Heart right ventricle (tissue), 16 donors: ENCODE measurements at regions not wholly inside any gene's neighbourhood (a gene's known extent, or its start where the extent isn't known, plus 50 kb on each side); places are given as distances from the start of the nearest gene placed in this dataset.

ENCODE experiments used
- ATAC-seq, 8 donors: fragments of 200-7000 bp; cut with Tn5 transposase; one replicate each; pipeline ENCODE4 v1.9.1; 2020; ENCODE audit warnings: mild to moderate bottlenecking in 8 of 8, moderate library complexity in 8 of 8, moderate number of reproducible peaks in 1 of 8
- DNase-seq, 2 donors: peaks; one replicate each; pipeline ENCODE4 v3.0.0-alpha.2; 2020
- H3K27ac ChIP-seq, 10 donors: fragments of 200-600 bp; sonication (generic) in 2 of 10; one replicate each; pipeline versions ENCODE4 v1.5.0 to v1.8.0; 2020 to 2022; ENCODE audit warnings: mild to moderate bottlenecking in 3 of 10
- H3K27me3 ChIP-seq, 7 donors: fragments of 200-600 bp; one replicate each; pipeline ENCODE4 v1.8.0; 2021 to 2022; ENCODE audit warnings: mild to moderate bottlenecking in 2 of 7
- H3K36me3 ChIP-seq, 9 donors: fragments of 200-600 bp; sonication (generic) in 1 of 9; one replicate each; pipeline versions ENCODE4 v1.5.0 to v1.8.0; 2020 to 2022; ENCODE audit warnings: mild to moderate bottlenecking in 2 of 9
- H3K4me1 ChIP-seq, 9 donors: fragments of 200-600 bp; sonication (generic) in 1 of 9; one replicate each; pipeline versions ENCODE4 v1.5.0 to v1.8.0; 2020 to 2022; ENCODE audit warnings: mild to moderate bottlenecking in 4 of 9
- H3K4me3 ChIP-seq, 10 donors: fragments of 200-600 bp; sonication (generic) in 2 of 10; one replicate each; pipeline versions ENCODE4 v1.5.0 to v1.8.0; 2020 to 2022; ENCODE audit warnings: mild to moderate bottlenecking in 7 of 10, moderate library complexity in 2 of 10
- H3K9me3 ChIP-seq, 11 donors: fragments of 200-600 bp in 10 of 11; sonication (generic) in 2 of 11; one replicate each; pipeline versions ENCODE4 v1.5.0 to v1.8.0; 2013 to 2022; ENCODE audit warnings: mild to moderate bottlenecking in 2 of 11, control low read depth in 1 of 11, moderate library complexity in 1 of 11
- WGBS, 2 donors: extraction: QIAGEN DNeasy Blood & Tissue Kit; methylation state at CpG; one replicate each; pipeline ENCODE4 v1.1.7; 2013; ENCODE audit warnings: inconsistent platforms in 1 of 2; 5-methylcytosine and 5-hydroxymethylcytosine counted together
- intact Hi-C, 10 donors: fragments of 100-400 bp; cut with DNase I; formaldehyde crosslinking; loops; one replicate each; pipeline versions ENCODE4 v1.11.1 to v1.14.2; 2022
- TF ChIP-seq, protein P1 (sequence below), 9 donors: fragments of 200-600 bp; sonication (generic) in 2 of 9; IDR thresholded peaks; one replicate each; pipeline versions ENCODE4 v1.5.0 to v1.8.0; 2021 to 2022; ENCODE audit warnings: antibody characterized with exemption in 9 of 9, mild to moderate bottlenecking in 5 of 9, moderate library complexity in 1 of 9
- donor health status: Arrhythmogenic right ventricular cardiomyopathy.
- donor health status: ischemic (EF 13 %, LVEDD 7.1; RV severe dilation, severe dysfunction).
- donor health status: healthy with polysubstance abuse.
- donor health status: DM: no; HTN: yes; CAD: no.
- donor health status: DM: no; HTN: no; CAD: no.
- donor health status: ischemic (EF 25% LVEDD 6.9; RV normal size, moderate dysfunction).
- donor health status: ischemic (EF 25% LVEDD 5.7; RV mildly dilated, moderate dysfunction).
- donor health status: healthy.
- donor health status: DM: yes; HTN: yes; CAD: no.
- donor health status: Ischemic cardiomyopathy.
- donor health status: ischemic (EF 35%, LVEDD 5.7; RV mildly dilated, moderate dysfunction).
- donor health status: nonischemic (EF 11% LVEDD 7.7; RV severe dilation, severe dysfunction).
- donor health status: DM: yes; HTN: yes; CAD: no.
- donor health status: PGD.
- donor health status: ischemic (EF 29% LVEDD 5.4; RV normal size, mild dysfunction).
- donor health status: nonischemic (EF 23%, LVEDD 6.1; RV moderate dilation, normal function).

- Histone ChIP-seq H3K27ac (no peak overlapping the region), H3K9me3 (peaks cover 0 to 10% (median 0%) of the 10 kb centered on the region in 11 donors), H3K4me3 (peak overlapping the region in 9 of 10 donors; percentile 14 to 46 (median 33)), H3K36me3 (no peaks in the 10 kb centered on the region), H3K27me3 (no peaks in the 10 kb centered on the region), H3K4me1 (no peaks in the 10 kb centered on the region)
- peak; percentile 90 to 98 (median 93) for ATAC-seq
- TF ChIP-seq, protein P1, sequence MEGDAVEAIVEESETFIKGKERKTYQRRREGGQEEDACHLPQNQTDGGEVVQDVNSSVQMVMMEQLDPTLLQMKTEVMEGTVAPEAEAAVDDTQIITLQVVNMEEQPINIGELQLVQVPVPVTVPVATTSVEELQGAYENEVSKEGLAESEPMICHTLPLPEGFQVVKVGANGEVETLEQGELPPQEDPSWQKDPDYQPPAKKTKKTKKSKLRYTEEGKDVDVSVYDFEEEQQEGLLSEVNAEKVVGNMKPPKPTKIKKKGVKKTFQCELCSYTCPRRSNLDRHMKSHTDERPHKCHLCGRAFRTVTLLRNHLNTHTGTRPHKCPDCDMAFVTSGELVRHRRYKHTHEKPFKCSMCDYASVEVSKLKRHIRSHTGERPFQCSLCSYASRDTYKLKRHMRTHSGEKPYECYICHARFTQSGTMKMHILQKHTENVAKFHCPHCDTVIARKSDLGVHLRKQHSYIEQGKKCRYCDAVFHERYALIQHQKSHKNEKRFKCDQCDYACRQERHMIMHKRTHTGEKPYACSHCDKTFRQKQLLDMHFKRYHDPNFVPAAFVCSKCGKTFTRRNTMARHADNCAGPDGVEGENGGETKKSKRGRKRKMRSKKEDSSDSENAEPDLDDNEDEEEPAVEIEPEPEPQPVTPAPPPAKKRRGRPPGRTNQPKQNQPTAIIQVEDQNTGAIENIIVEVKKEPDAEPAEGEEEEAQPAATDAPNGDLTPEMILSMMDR (IDR thresholded peaks at IDR 0.05), result peak in 4 of 9 donors; percentile 14 to 45 (median 42)
- DNase-seq, result peak; percentile 52 to 66
- intact Hi-C loops, result no loop called here
- 34 to 51% methylated on average over 25 of the region's 25 CpGs for WGBS, 2 donors
Measured at GRCh38 chr2:5932556-5933469, 240.6 kb downstream of the SOX11 start.

DNA sequence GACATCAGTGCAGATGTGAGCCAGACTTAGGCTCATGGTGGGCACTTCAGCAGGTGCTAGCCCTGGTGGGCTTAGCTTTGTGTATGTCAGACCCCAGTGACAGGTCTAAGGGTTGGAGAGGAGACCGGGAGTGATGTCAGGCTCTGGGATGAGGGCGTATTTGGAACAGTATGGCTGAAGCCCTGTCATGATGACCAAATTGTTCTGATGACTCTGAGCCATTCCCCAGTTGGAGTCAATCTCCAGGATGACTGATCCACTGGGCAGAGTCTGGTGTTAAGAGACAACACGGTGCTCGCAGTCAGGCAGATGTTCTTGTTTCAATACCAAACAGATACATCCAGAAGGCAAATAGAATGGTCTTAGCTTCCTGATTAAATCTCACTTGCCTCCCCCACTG lies 241.5 kb downstream of the SOX11 start:
- H3K4me1 ChIP-seq, result no peaks in the 10 kb centered on the region
- WGBS, 2 donors, result 75 to 84% methylated on average over 4 of the region's 4 CpGs
- ATAC-seq (no peak), DNase-seq (no peak)
- no peak overlapping the region for H3K27ac ChIP-seq
- H3K36me3 ChIP-seq, result no peaks in the 10 kb centered on the region
- no peaks in the 10 kb centered on the region for H3K27me3 ChIP-seq
- TF ChIP-seq, protein P1 (IDR thresholded peaks at IDR 0.05), result no peak
- peaks cover 0 to 10% (median 0%) of the 10 kb centered on the region in 11 donors for H3K9me3 ChIP-seq
- no peak overlapping the region for H3K4me3 ChIP-seq
- intact Hi-C loops, result no loop called here

GRCh38 chr2:5937321-5937720 lies 245.1 kb downstream of the SOX11 start:
- ATAC-seq, result no peak
- no peak for DNase-seq
- TF ChIP-seq, protein P1 (IDR thresholded peaks at IDR 0.05), result no peak
- no peak overlapping the region for H3K4me3 ChIP-seq
- H3K36me3 ChIP-seq, result no peaks in the 10 kb centered on the region
- H3K27me3 ChIP-seq, result no peaks in the 10 kb centered on the region
- H3K4me1 ChIP-seq, result peaks cover 0 to 9% (median 0%) of the 10 kb centered on the region in 9 donors
- no peaks in the 10 kb centered on the region for H3K9me3 ChIP-seq
- WGBS, 2 donors, result 42 to 68% methylated on average over 4 of the region's 4 CpGs
- intact Hi-C loops, result no loop called here
- no peak overlapping the region for H3K27ac ChIP-seq

GRCh38 chr2:5937851-5938565 lies 245.8 kb downstream of the SOX11 start:
- WGBS, 2 donors, result 57% methylated on average over 12 of the region's 12 CpGs
- Histone ChIP-seq H3K27ac (no peak overlapping the region), H3K36me3 (no peaks in the 10 kb centered on the region), H3K9me3 (no peaks in the 10 kb centered on the region), H3K4me1 (peaks cover 0 to 9% (median 0%) of the 10 kb centered on the region in 9 donors), H3K4me3 (no peak overlapping the region), H3K27me3 (no peaks in the 10 kb centered on the region)
- ATAC-seq, result no peak
- DNase-seq, result no peak
- TF ChIP-seq, protein P1 (IDR thresholded peaks at IDR 0.05), result no peak
- intact Hi-C loops, result no loop called here
